PC-3 (cell line): ENCODE measurements at regions not wholly inside any gene's neighbourhood (a gene's known extent, or its start where the extent isn't known, plus 50 kb on each side); places are given as distances from the start of the nearest gene placed in this dataset.

Experiments used
- CTCF ChIP-seq: fragments of 300-600 bp; sonication (generic); conservative IDR thresholded peaks from 2 replicates; pipeline ENCODE4 v1.5.1; 2017; ENCODE audit warnings: antibody characterized with exemption, low read depth, mild to moderate bottlenecking, low read length
- EZH2 ChIP-seq: fragments of 300-600 bp; sonication (generic); IDR thresholded peaks from one replicate; pipeline ENCODE4 v1.6.1; 2017; ENCODE audit warnings: antibody characterized with exemption, mild to moderate bottlenecking, low read length; ENCODE audit not compliant: unreplicated experiment
- EZH2phosphoT487 ChIP-seq: fragments of 300-600 bp; sonication (generic); IDR thresholded peaks from 2 replicates; pipeline ENCODE4 v1.6.1; 2018; ENCODE audit warnings: mild to moderate bottlenecking, antibody characterized with exemption, low read length, borderline replicate concordance

GRCh38 chr6:134495890-134496248 lies 178.0 kb upstream of the SGK1 start:
- TF ChIP-seq EZH2 (no peak), CTCF (no peak), EZH2phosphoT487 (no peak)
